Lung (tissue), 11 donors: ENCODE measurements at regions not wholly inside any gene's neighbourhood (a gene's known extent, or its start where the extent isn't known, plus 50 kb on each side); places are given as distances from the start of the nearest gene placed in this dataset.

ENCODE experiments used
- ATAC-seq: fragments of 200-7000 bp; cut with Tn5 transposase; one replicate; pipeline ENCODE4 v1.9.1; 2020; ENCODE audit warnings: moderate number of reproducible peaks; ENCODE audit not compliant: insufficient read depth, low FRiP score
- DNase-seq, 3 donors: peaks; one replicate each; pipeline ENCODE4 v3.0.0-alpha.2; 2013 to 2017
- H3K27ac ChIP-seq, 2 donors: one replicate each; pipeline ENCODE4 v1.5.1; 2013; ENCODE audit warnings: mild to moderate bottlenecking in 2 of 2, moderate library complexity in 2 of 2, control low read depth in 1 of 2, inconsistent platforms in 1 of 2, low read depth in 1 of 2, low read length in 1 of 2
- H3K27me3 ChIP-seq, 3 donors: one replicate each; pipeline ENCODE4 v1.5.1; 2013; ENCODE audit warnings: low read length in 2 of 3; ENCODE audit not compliant: control insufficient read depth in 3 of 3, insufficient read depth in 3 of 3
- H3K36me3 ChIP-seq, 4 donors: one replicate each; pipeline ENCODE4 v1.5.1; 2013; ENCODE audit warnings: low read length in 4 of 4, mild to moderate bottlenecking in 1 of 4, moderate library complexity in 1 of 4; ENCODE audit not compliant: control insufficient read depth in 4 of 4, insufficient read depth in 4 of 4
- H3K4me1 ChIP-seq, 5 donors: one replicate each; pipeline ENCODE4 v1.5.1; 2013; ENCODE audit warnings: low read length in 5 of 5, mild to moderate bottlenecking in 2 of 5, moderate library complexity in 1 of 5; ENCODE audit not compliant: control insufficient read depth in 5 of 5, insufficient read depth in 5 of 5
- H3K4me3 ChIP-seq: one replicate; pipeline ENCODE4 v1.5.1; 2013; ENCODE audit warnings: mild to moderate bottlenecking, control low read depth, moderate library complexity
- H3K9ac ChIP-seq, 2 donors: one replicate each; pipeline ENCODE4 v1.5.1; 2013; ENCODE audit warnings: low read length in 2 of 2, control low read depth in 1 of 2; ENCODE audit not compliant: insufficient read depth in 1 of 2
- H3K9me3 ChIP-seq, 4 donors: one replicate each; pipeline ENCODE4 v1.5.1; 2013; ENCODE audit warnings: low read length in 3 of 4, mild to moderate bottlenecking in 1 of 4, moderate library complexity in 1 of 4; ENCODE audit not compliant: control insufficient read depth in 4 of 4, insufficient read depth in 3 of 4
- CTCF ChIP-seq: IDR thresholded peaks from 2 replicates; pipeline ENCODE4 v1.5.1; 2012; ENCODE audit warnings: mild to moderate bottlenecking; ENCODE audit errors: control extremely low read depth, extremely low read depth
- WGBS, 2 donors: extraction: QIAGEN DNeasy Blood & Tissue Kit; methylation state at CpG; one replicate each; pipeline ENCODE4 v1.1.7; 2013; 5-methylcytosine and 5-hydroxymethylcytosine counted together
- donor health status: control.
- donor health status: control.
- donor health status: Bipolar disorder and iron deficiency.
- donor health status: healthy.
- donor health status: DM: yes; HTN: yes; CAD: no.

- Histone ChIP-seq H3K27ac (no peak overlapping the region), H3K4me1 (peaks cover 0 to 24% (median 0%) of the 10 kb centered on the region in 5 donors), H3K9me3 (peaks cover 0 to 1% (median 0%) of the 10 kb centered on the region in 4 donors), H3K4me3 (no peak overlapping the region), H3K36me3 (no peaks in the 10 kb centered on the region), H3K27me3 (peaks cover 0 to 2% (median 0%) of the 10 kb centered on the region in 3 donors), H3K9ac (no peak overlapping the region)
- ATAC-seq (no peak), DNase-seq (peak; percentile 78 to 96 (median 89))
- WGBS, 2 donors: 62 to 72% methylated on average over 16 of the region's 16 CpGs
- TF ChIP-seq CTCF: no peak
These were observed 406.0 kb upstream of the ADARB2 start for GRCh38 chr10:2143213-2143835.

GRCh38 chr10:2139746-2140145, 402.4 kb upstream of the ADARB2 start:
- Histone ChIP-seq H3K27ac (no peak overlapping the region), H3K9ac (no peak overlapping the region), H3K36me3 (no peaks in the 10 kb centered on the region), H3K27me3 (no peaks in the 10 kb centered on the region), H3K4me1 (peaks cover 0 to 24% (median 0%) of the 10 kb centered on the region in 5 donors), H3K4me3 (no peak overlapping the region), H3K9me3 (peaks cover 0 to 2% (median 0%) of the 10 kb centered on the region in 4 donors)
- WGBS, 2 donors: 48 to 70% methylated on average over 1 of the region's 1 CpG
- ATAC-seq (no peak), DNase-seq (peak in 1 of 3 donors; percentile 26)
- TF ChIP-seq CTCF: no peak

GRCh38 chr10:2137549-2138174, 400.3 kb upstream of the ADARB2 start:
- no peak for TF ChIP-seq CTCF
- ATAC-seq (no peak), DNase-seq (no peak)
- Histone ChIP-seq H3K36me3 (no peaks in the 10 kb centered on the region), H3K4me3 (no peak overlapping the region), H3K4me1 (peaks cover 0 to 18% (median 0%) of the 10 kb centered on the region in 5 donors), H3K27me3 (no peaks in the 10 kb centered on the region), H3K27ac (no peak overlapping the region), H3K9me3 (peaks cover 0 to 2% (median 0%) of the 10 kb centered on the region in 4 donors), H3K9ac (no peak overlapping the region)
- 86 to 92% methylated on average over 4 of the region's 4 CpGs for WGBS, 2 donors
